ENCODE measurements at regions not wholly inside any gene's neighbourhood (a gene's known extent, or its start where the extent isn't known, plus 50 kb on each side); places are given as distances from the start of the nearest gene placed in this dataset.

- ATAC-seq = no peak
Observed at GRCh38 chr3:127339016-127339415, 51.2 kb upstream of the PRR20G start.

GRCh38 chr3:127337911-127338531, 50.2 kb upstream of the PRR20G start:
- no peak for ATAC-seq

All from esophagus mucosa (tissue), 1 donor.